ENCODE measurements at regions not wholly inside any gene's neighbourhood (a gene's known extent, or its start where the extent isn't known, plus 50 kb on each side); places are given as distances from the start of the nearest gene placed in this dataset.
"Not testable (repeated sequence)": the region's sequence is repeated elsewhere in the genome, so short reads cannot be mapped to it uniquely, and the experiment has no call there.

DNA sequence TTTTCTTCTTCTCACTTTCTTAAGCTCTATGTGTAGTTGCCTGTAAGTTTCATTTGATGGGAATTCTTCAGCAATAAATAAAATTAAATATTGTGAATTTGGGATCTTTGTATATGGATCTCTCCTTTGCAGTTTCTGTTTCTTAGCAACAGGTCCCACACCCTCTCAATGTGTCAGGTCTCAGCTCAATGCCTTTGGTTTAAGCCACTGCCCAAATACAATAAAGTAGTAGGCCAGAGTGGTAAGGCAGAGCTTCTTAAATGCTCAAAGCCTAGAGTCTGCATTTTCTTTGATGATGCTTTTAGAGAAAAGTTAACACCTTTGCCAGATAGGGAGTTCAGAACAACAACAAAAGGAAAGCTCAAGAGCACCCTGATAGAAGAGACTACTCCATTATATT is 343.7 kb downstream of the NSUN3 start:
- no peak for DNase-seq (ENCODE audit: low spot score)

DNA sequence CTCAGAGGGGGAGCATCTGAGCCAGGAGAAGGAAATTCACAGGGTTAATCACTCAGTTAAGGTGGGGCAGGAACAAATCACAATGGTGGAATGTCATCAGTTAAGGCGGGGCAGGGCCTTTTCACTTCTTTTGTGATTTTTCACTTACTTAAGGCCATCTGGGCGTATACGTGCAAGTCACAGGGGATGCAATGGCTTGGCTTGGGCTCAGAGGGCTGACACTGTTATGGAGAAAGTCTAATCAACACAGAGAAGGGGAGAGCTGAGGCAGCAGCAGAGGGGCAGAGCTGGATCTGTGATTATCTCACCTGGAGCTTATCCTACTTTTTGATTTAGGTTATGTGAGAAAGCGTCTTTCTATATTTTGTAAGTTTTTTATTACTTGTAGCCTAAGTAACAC is 350.1 kb downstream of the NSUN3 start:
- DNase-seq (ENCODE audit: low spot score), result not testable (repeated sequence)

DNA sequence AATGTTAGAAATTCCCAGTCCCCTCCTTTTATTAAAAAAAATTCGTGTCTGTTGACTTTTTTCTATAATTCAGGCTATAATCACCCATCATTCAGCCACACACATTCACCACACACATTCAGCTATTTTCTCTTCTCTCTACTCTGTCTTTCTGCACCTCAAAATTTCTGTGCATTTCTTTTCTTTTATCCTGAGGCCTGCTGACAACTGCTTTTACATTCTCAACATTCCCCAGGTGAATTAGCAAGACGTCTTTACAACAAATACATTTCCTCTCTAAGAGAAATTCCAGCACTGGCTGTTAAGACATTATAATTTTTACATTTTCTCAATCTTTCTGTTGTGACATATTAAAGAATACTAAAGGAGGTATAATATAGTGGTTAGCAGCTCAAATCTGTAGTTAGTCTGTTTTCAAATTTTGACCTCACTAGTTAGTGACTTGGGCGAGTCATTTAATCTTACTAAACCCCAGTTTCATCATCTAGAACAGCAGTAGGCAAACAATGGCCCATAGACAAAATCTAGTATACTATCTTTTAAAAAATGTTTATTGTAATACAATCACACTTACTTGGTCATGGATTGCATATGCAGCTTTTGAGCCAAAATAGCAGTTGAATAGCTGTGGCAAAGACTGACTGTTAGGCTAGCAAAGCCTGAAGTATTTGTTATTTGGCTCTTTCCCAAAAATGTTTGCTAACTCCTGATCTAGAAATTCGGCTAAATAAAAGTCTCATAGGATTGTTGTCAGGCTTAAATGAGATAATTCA is 350.7 kb downstream of the NSUN3 start:
- no peak for DNase-seq (ENCODE audit: low spot score)

DNA sequence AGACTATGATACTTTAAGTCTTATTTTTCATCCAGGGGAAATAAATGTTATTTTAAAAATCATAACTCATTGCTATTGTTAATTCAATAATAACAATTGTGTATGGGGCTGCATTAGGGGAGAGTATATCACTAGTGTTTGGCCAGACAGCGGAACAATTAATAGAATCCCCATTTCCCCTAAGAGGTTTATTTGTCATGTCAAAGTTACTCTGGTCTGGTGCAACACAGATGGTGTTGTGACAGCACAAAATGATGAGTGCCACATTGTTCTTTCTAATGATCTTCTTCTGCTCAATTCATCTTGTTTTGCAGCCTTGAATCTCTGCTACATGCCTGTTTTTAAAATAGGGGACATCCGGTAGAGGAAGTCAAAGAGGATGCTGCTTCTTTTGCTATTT is 351.6 kb downstream of the NSUN3 start:
- no peak for DNase-seq (ENCODE audit: low spot score)

DNA sequence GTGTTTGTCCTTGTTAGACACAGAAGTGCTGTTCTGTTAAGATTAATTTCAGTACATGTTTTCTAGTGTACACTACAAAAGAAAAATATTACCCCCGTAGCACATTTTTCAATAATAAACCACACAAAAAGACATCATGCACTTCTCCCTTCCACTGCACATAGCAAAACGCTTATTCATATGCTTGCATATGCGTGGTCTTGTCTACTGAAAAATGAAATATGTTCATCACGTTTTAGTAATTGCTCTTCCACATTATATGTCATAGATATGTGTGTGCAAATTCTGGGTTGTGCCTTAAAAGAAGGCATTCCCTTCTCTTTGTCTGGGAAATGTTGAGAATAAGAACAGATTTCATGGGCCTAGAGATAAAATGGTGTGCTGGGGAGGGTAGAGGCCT is 353.9 kb downstream of the NSUN3 start:
- DNase-seq (ENCODE audit: low spot score), result no peak

DNA sequence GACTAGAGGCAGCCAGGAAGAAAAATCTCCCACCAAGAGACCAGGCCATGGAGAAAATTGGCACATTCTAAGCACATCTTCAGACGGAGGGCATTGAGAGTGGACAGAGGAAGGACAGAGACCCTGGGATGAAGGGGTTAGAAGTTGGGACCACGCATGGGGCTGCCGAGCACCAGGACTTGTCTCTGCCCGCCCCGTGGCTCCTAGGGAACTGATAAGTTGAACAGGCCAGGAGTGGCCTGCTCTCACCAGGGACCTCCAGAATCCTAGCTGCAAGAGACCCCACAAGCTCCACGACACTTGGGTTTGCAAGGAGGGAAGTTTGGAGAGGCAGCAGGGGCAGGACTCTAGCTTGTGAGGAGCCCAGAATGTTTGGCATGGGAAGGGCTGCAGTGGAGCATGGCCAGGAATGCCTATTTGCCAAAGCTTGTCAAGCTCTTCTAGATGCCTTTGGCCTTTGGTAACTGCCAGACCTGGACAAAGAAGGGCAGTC is 355.1 kb downstream of the NSUN3 start:
- DNase-seq (ENCODE audit: low spot score), result no peak

DNA sequence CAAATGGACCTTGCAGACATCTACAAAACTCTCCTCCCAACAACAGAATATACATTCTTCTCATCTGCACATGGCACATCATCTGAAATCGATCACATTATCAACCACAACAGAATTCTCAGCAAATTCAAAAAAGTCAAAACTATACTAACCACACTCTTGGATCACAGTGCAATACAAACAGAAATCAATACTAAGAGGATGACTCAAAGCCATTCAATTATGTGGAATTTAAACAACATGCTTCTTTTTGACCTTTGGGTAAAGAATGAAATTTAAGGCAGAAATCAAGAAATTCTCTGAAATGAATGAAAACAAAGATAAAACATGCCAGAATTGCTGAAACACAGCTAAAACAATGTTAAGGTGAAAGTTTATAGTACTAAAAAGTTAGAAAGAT is 358.1 kb downstream of the NSUN3 start:
- DNase-seq (ENCODE audit: low spot score), result no peak

DNA sequence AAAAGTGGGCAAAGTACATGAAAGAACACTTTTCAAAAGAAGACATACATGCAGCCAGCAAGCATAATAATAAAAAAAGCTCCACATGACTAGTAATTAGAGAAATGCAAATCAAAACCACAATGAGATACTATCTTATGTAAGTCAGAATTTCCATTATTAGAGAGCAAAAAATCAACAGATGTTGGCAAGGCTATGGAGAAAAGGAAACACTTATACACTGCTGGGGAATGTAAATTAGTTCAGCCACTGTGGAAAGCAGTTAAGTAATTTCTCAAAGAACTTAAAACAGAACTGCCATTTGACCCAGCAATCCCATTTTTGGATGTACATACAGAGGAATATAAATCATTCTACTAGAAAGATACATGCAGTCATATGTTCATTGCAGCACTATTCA is 360.7 kb downstream of the NSUN3 start:
- no peak for DNase-seq (ENCODE audit: low spot score)

- no peak for DNase-seq (ENCODE audit: low spot score)
Measured at GRCh38 chr3:94429517-94429916, 366.7 kb downstream of the NSUN3 start.

- no peak for DNase-seq (ENCODE audit: low spot score)
Measured at GRCh38 chr3:94431876-94432570, 369.2 kb downstream of the NSUN3 start.

DNA sequence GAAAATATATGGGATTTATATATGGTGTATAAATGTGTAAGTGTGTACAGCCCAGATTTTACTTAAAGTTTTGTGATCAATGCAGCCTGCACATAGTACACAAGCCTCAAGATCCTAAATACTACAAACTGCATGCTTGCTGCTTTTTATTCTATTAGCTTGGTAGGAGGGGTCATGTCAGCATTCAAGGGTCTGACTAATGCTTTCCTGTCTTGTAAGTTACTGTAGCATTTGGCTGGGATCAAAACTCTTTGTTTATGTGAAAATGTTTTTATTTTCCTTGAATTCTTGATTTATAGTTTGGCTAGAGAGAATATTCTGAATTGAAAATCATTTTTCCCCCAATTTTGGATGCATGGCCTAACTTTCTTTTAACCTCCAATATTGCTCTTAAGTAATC is 370.9 kb downstream of the NSUN3 start:
- no peak for DNase-seq (ENCODE audit: low spot score)

DNA sequence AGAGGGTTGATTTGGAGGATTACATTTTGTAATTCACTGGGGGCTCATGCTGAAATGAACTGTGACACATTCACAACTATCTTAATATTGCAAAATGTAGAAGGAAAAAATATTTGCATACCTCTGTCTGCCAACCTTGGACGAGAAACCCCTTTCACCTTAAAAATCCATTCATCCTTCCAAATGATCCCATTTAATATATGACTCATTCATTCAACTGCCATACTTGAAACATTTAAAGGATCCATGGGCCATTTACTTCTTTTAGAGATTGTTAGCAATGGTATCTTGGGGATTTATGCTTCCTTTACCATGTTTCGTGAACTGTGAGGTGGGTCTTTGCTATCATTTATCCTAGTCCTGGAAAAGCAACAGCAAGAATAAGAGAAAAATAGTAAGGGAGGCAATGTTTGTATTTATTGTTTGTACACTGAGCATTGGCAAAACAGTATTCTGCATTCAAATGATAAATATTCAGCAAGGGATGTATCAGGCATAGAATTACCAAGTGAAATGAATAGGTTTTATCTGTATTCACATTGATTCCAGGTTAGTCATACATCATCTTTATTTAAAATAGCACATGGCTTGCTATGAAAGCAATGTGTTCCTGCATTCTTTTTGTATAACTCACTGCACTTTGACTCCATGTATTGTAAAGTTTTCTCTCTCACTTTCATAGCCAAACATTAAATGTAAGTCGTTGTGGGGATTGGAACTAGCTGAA is 378.1 kb downstream of the NSUN3 start:
- no peak for DNase-seq (ENCODE audit: low spot score)

GRCh38 chr3:94441494-94441847 is 378.6 kb downstream of the NSUN3 start:
- DNase-seq (ENCODE audit: low spot score), result no peak

GRCh38 chr3:94453864-94454263 is 391.0 kb downstream of the NSUN3 start:
- DNase-seq (ENCODE audit: low spot score), result no peak

- no peak for DNase-seq (ENCODE audit: low spot score)
Measured at GRCh38 chr3:94459167-94459566, 396.3 kb downstream of the NSUN3 start.

- DNase-seq (ENCODE audit: low spot score), result no peak
Measured at GRCh38 chr3:94460931-94461330, 398.1 kb downstream of the NSUN3 start.

DNA sequence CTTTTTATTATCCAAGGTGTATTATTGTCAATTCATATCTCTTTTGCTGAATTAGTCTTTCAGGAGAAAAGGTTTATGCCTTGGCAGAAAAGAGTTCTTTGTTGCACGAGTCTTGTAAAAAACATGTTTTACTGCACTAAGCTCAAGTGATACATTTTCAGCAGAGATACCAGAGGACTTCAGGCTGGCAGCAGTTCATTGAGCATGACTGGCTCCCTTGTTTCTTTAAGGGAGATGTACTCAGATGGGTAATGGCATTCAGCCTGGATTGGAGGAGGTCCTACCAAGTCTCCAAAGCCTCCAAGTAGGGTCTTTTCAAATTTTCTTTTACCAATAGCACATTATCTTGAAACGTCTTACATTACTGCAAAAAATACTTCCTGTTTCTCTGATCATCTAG is 400.1 kb downstream of the NSUN3 start:
- no peak for DNase-seq (ENCODE audit: low spot score)

DNA sequence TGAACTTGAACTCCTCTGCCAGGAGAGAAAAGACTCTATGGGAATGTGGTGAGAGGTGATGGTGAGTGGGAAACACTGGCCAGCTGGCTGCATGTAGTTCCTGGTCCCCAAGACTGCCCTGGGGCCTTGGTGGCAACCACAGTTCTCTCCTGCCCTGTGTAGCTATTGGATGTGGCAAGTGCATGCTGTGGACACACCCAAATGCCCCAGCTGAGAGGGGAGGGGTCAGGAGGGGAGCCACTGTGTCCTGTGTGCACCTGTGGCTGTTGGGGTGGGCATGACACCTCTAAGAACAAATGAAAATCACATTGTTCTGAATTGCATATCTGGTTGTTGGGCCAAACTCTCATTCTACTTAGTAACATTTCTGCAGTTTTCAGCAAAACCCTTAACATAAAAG is 409.6 kb downstream of the NSUN3 start:
- DNase-seq (ENCODE audit: low spot score), result no peak

- no peak for DNase-seq (ENCODE audit: low spot score)
Measured at GRCh38 chr3:94481226-94481898, 418.5 kb downstream of the NSUN3 start.

DNA sequence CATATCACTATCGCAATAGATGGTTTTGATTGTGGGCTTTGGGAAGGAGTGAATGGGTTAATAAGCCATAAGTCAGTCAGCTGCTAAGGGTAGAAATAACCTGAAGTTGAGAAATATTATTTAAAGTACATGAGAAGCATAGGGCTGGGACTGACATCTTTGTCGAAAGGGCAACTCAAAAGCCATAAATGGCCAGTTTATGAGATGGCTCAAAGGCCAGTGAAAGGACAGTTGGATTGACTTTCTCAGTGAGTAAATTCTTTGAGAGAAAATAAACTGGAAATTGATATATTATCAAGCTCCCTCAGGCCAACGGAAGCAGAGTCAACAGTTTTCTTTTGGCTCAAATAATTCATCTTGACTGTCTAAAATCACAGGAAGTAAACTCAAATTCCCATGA is 419.8 kb downstream of the NSUN3 start:
- DNase-seq (ENCODE audit: low spot score), result no peak

GRCh38 chr3:94483403-94483802 is 420.5 kb downstream of the NSUN3 start:
- no peak for DNase-seq (ENCODE audit: low spot score)

- DNase-seq (ENCODE audit: low spot score), result no peak
Measured at GRCh38 chr3:94494992-94495391, 432.1 kb downstream of the NSUN3 start.

GRCh38 chr3:94500146-94500545 is 437.3 kb downstream of the NSUN3 start:
- no peak for DNase-seq (ENCODE audit: low spot score)

Data from D341Med (cell line).